ENCODE measurements at regions not wholly inside any gene's neighbourhood (a gene's known extent, or its start where the extent isn't known, plus 50 kb on each side); places are given as distances from the start of the nearest gene placed in this dataset.

- H3K9me3 ChIP-seq (ENCODE audit: control insufficient read depth in 2 of 3, insufficient read depth in 1 of 3, low read length in 3 of 3): no peaks in the 10 kb centered on the region
- DNase-seq: no peak
- H3K4me1 ChIP-seq (ENCODE audit: control insufficient read depth in 2 of 3, insufficient read depth in 2 of 3, low read depth in 1 of 3, low read length in 3 of 3): no peaks in the 10 kb centered on the region
- FAIRE-seq: no peak
- H3K4me3 ChIP-seq (ENCODE audit: low read length in 3 of 3): no peak overlapping the region
- H3K9ac ChIP-seq (ENCODE audit: low read length in 3 of 3): no peak overlapping the region
- no peaks in the 10 kb centered on the region for H3K27me3 ChIP-seq (ENCODE audit: control insufficient read depth, insufficient read depth, low read length)
- no peak overlapping the region for H3K27ac ChIP-seq (ENCODE audit: low read depth in 2 of 2, low read length in 2 of 2)
- no peaks in the 10 kb centered on the region for H3K36me3 ChIP-seq (ENCODE audit: control insufficient read depth in 2 of 3, insufficient read depth in 3 of 3, low read length in 3 of 3)
- no peak for TF ChIP-seq CTCF (IDR thresholded peaks at IDR 0.05; ENCODE audit: borderline replicate concordance, extremely low read depth, insufficient read depth)
- intact Hi-C loops (cut with DNase I): no loop called here
Observed at GRCh38 chr13:87302931-87303330, 368.2 kb upstream of the SLITRK5 start.

- H3K4me3 ChIP-seq (ENCODE audit: low read length in 3 of 3): no peak overlapping the region
- H3K4me1 ChIP-seq (ENCODE audit: control insufficient read depth in 2 of 3, insufficient read depth in 2 of 3, low read depth in 1 of 3, low read length in 3 of 3): no peaks in the 10 kb centered on the region
- no peak overlapping the region for H3K27ac ChIP-seq (ENCODE audit: low read depth in 2 of 2, low read length in 2 of 2)
- FAIRE-seq (no peak), DNase-seq (no peak)
- H3K36me3 ChIP-seq (ENCODE audit: control insufficient read depth in 2 of 3, insufficient read depth in 3 of 3, low read length in 3 of 3): no peaks in the 10 kb centered on the region
- H3K27me3 ChIP-seq (ENCODE audit: control insufficient read depth, insufficient read depth, low read length): no peaks in the 10 kb centered on the region
- no peak overlapping the region for H3K9ac ChIP-seq (ENCODE audit: low read length in 3 of 3)
- no peaks in the 10 kb centered on the region for H3K9me3 ChIP-seq (ENCODE audit: control insufficient read depth in 2 of 3, insufficient read depth in 1 of 3, low read length in 3 of 3)
- intact Hi-C loops (cut with DNase I): no loop called here
- no peak for TF ChIP-seq CTCF (IDR thresholded peaks at IDR 0.05; ENCODE audit: borderline replicate concordance, extremely low read depth, insufficient read depth)
Observed at GRCh38 chr13:87311165-87311564, 360.0 kb upstream of the SLITRK5 start.

GRCh38 chr13:87314822-87315221, 356.3 kb upstream of the SLITRK5 start:
- Histone ChIP-seq H3K9ac (ENCODE audit: low read length in 3 of 3) (no peak overlapping the region), H3K27ac (ENCODE audit: low read depth in 2 of 2, low read length in 2 of 2) (no peak overlapping the region), H3K4me3 (ENCODE audit: low read length in 3 of 3) (no peak overlapping the region), H3K27me3 (ENCODE audit: control insufficient read depth, insufficient read depth, low read length) (no peaks in the 10 kb centered on the region), H3K4me1 (ENCODE audit: control insufficient read depth in 2 of 3, insufficient read depth in 2 of 3, low read depth in 1 of 3, low read length in 3 of 3) (no peaks in the 10 kb centered on the region), H3K9me3 (ENCODE audit: control insufficient read depth in 2 of 3, insufficient read depth in 1 of 3, low read length in 3 of 3) (no peaks in the 10 kb centered on the region), H3K36me3 (ENCODE audit: control insufficient read depth in 2 of 3, insufficient read depth in 3 of 3, low read length in 3 of 3) (no peaks in the 10 kb centered on the region)
- no peak for TF ChIP-seq CTCF (IDR thresholded peaks at IDR 0.05; ENCODE audit: borderline replicate concordance, extremely low read depth, insufficient read depth)
- intact Hi-C loops (cut with DNase I): no loop called here
- FAIRE-seq (no peak), DNase-seq (no peak)

- H3K4me1 ChIP-seq (ENCODE audit: control insufficient read depth in 2 of 3, insufficient read depth in 2 of 3, low read depth in 1 of 3, low read length in 3 of 3): no peaks in the 10 kb centered on the region
- intact Hi-C loops (cut with DNase I): no loop called here
- FAIRE-seq: no peak
- TF ChIP-seq CTCF (IDR thresholded peaks at IDR 0.05; ENCODE audit: borderline replicate concordance, extremely low read depth, insufficient read depth): no peak
- no peak overlapping the region for H3K4me3 ChIP-seq (ENCODE audit: low read length in 3 of 3)
- no peak overlapping the region for H3K27ac ChIP-seq (ENCODE audit: low read depth in 2 of 2, low read length in 2 of 2)
- H3K27me3 ChIP-seq (ENCODE audit: control insufficient read depth, insufficient read depth, low read length): no peaks in the 10 kb centered on the region
- no peak overlapping the region for H3K9ac ChIP-seq (ENCODE audit: low read length in 3 of 3)
- no peaks in the 10 kb centered on the region for H3K36me3 ChIP-seq (ENCODE audit: control insufficient read depth in 2 of 3, insufficient read depth in 3 of 3, low read length in 3 of 3)
- H3K9me3 ChIP-seq (ENCODE audit: control insufficient read depth in 2 of 3, insufficient read depth in 1 of 3, low read length in 3 of 3): no peaks in the 10 kb centered on the region
- DNase-seq: no peak
Observed at GRCh38 chr13:87322386-87322785, 348.8 kb upstream of the SLITRK5 start.

Data from kidney (tissue), 13 donors.